HL-60 (cell line): ENCODE measurements at regions not wholly inside any gene's neighbourhood (a gene's known extent, or its start where the extent isn't known, plus 50 kb on each side); places are given as distances from the start of the nearest gene placed in this dataset.

Source experiments
- DNase-seq, 2 experiments: peaks; one replicate each; pipeline ENCODE4 v3.0.0-alpha.2; 2010 to 2020; ENCODE audit warnings: low read depth in 1 of 2, low spot score in 1 of 2
- H3K27ac ChIP-seq: fragments of 250-450 bp; sonication (Bioruptor Pico); replicated peaks from 2 replicates; pipeline ENCODE4 v1.5.1; 2020; ENCODE audit warnings: mild to moderate bottlenecking, moderate library complexity
- H3K27me3 ChIP-seq: fragments of 250-450 bp; sonication (Bioruptor Pico); 2 replicates; pipeline ENCODE4 v1.5.1; 2021; ENCODE audit warnings: mild to moderate bottlenecking, moderate library complexity; ENCODE audit not compliant: insufficient read depth, poor library complexity, severe bottlenecking
- H3K4me3 ChIP-seq: replicated peaks from 2 replicates; pipeline ENCODE4 v1.5.1; 2011; ENCODE audit warnings: mild to moderate bottlenecking, control low read depth, low read length; ENCODE audit not compliant: insufficient read depth
- GABPA ChIP-seq: IDR thresholded peaks from 2 replicates; pipeline ENCODE4 v1.6.1; 2012; ENCODE audit warnings: low read depth
- POLR2AphosphoS5 ChIP-seq: IDR thresholded peaks from 2 replicates; pipeline ENCODE4 v1.6.1; 2012; ENCODE audit warnings: low read depth
- REST ChIP-seq: IDR thresholded peaks from 2 replicates; pipeline ENCODE4 v1.6.1; 2012; ENCODE audit warnings: low read depth; ENCODE audit not compliant: insufficient replicate concordance
- SPI1 ChIP-seq: IDR thresholded peaks from 2 replicates; pipeline ENCODE4 v1.6.1; 2012; ENCODE audit warnings: low read depth, mild to moderate bottlenecking, borderline replicate concordance
- TF ChIP-seq, protein P1 (sequence below): IDR thresholded peaks from one replicate; pipeline ENCODE4 v1.5.1; 2011; ENCODE audit warnings: low read length, control low read depth, inconsistent platforms; ENCODE audit not compliant: insufficient read depth

DNA sequence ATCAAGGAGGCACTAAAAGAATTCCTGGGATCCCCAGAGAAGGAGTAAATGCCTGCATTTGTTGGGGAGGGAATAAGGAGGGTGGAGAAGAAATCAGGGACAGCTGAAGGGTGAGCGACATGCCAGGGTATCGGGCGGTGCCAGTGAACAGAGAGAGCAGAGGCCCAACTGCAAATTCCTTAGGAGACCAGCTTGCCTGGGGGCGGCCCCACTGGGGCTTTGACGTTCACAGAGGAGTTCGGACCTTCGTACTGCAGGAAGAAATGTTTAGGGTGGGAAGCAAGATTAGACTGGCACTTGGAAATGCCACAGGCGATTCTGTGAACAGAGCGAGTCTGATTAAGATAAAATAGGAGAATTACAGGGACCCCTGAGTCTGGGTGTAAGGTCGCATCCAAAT is 65.1 kb upstream of the FGF3 start:
- Histone ChIP-seq H3K27ac (no peak overlapping the region), H3K4me3 (no peak overlapping the region), H3K27me3 (peaks cover 1% of the 10 kb centered on the region)
- no peak for DNase-seq
- TF ChIP-seq, protein P1, sequence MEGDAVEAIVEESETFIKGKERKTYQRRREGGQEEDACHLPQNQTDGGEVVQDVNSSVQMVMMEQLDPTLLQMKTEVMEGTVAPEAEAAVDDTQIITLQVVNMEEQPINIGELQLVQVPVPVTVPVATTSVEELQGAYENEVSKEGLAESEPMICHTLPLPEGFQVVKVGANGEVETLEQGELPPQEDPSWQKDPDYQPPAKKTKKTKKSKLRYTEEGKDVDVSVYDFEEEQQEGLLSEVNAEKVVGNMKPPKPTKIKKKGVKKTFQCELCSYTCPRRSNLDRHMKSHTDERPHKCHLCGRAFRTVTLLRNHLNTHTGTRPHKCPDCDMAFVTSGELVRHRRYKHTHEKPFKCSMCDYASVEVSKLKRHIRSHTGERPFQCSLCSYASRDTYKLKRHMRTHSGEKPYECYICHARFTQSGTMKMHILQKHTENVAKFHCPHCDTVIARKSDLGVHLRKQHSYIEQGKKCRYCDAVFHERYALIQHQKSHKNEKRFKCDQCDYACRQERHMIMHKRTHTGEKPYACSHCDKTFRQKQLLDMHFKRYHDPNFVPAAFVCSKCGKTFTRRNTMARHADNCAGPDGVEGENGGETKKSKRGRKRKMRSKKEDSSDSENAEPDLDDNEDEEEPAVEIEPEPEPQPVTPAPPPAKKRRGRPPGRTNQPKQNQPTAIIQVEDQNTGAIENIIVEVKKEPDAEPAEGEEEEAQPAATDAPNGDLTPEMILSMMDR, result no peak
- TF ChIP-seq SPI1, result no peak
- no peak for TF ChIP-seq REST
- no peak for TF ChIP-seq GABPA
- TF ChIP-seq POLR2AphosphoS5, result no peak

DNA sequence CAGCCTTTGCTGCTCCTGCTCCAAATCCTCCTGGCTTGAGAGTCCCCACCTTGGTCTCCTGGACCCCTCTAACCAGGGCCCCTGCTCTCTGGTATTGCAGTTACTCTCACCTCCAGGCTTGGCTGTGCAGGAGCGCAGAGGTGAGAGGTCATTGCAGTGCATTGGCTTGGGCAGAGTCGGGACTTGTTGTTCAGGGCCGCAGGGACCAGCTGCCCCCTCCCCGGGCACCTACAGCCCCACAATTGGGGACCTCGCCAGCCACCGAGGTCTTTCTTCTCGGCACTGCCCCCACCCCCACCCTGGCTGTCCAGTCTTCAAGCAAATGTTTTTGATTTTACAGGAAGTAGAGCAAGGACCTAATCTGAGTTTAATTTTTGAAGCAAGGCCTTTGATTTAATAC is 65.5 kb upstream of the FGF3 start:
- no peak for DNase-seq
- Histone ChIP-seq H3K27ac (no peak overlapping the region), H3K4me3 (no peak overlapping the region), H3K27me3 (peaks cover 3% of the 10 kb centered on the region)
- TF ChIP-seq GABPA (no peak), SPI1 (no peak), POLR2AphosphoS5 (no peak), REST (no peak)
- TF ChIP-seq, protein P1, result no peak

GRCh38 chr11:69887330-69887729 is 68.1 kb upstream of the FGF3 start:
- Histone ChIP-seq H3K4me3 (no peak overlapping the region), H3K27ac (no peak overlapping the region), H3K27me3 (peaks cover 10% of the 10 kb centered on the region)
- DNase-seq, result no peak
- no peak for TF ChIP-seq SPI1
- TF ChIP-seq REST, result no peak
- TF ChIP-seq GABPA, result no peak
- TF ChIP-seq, protein P1, result no peak
- TF ChIP-seq POLR2AphosphoS5, result no peak
